ENCODE measurements at regions not wholly inside any gene's neighbourhood (a gene's known extent, or its start where the extent isn't known, plus 50 kb on each side); places are given as distances from the start of the nearest gene placed in this dataset.
A peak's percentile ranks its signal among the peaks of the same experiment; 100 is the strongest.

- no peak overlapping the region for H3K4me2 ChIP-seq (ENCODE audit: insufficient read depth, low read length)
- TF ChIP-seq CTCF (IDR thresholded peaks at IDR 0.05; ENCODE audit: extremely low read depth, low read depth, low read length): no peak
- H4K20me1 ChIP-seq (ENCODE audit: insufficient read depth, low read length): no peaks in the 10 kb centered on the region
- H3K79me2 ChIP-seq (ENCODE audit: insufficient read depth, low read length): no peaks in the 10 kb centered on the region
- H3K4me3 ChIP-seq (ENCODE audit: insufficient read depth, low read length): no peak overlapping the region
- H3K27me3 ChIP-seq (ENCODE audit: insufficient read depth, low read length): no peaks in the 10 kb centered on the region
- H3K9me3 ChIP-seq (ENCODE audit: low read depth, low read length): no peaks in the 10 kb centered on the region
- no peaks in the 10 kb centered on the region for H3K36me3 ChIP-seq (ENCODE audit: insufficient read depth, low read length)
- no peak overlapping the region for H2AFZ ChIP-seq (ENCODE audit: low read length)
- H3K27ac ChIP-seq (ENCODE audit: low read depth, low read length): no peak overlapping the region
- DNase-seq (ENCODE audit: insufficient read length, low spot score, missing footprints): no peak
- H3K4me1 ChIP-seq (ENCODE audit: insufficient read depth, low read length): peaks cover 14% of the 10 kb centered on the region
Observed at GRCh38 chr6:14474816-14475215, 357.2 kb downstream of the CD83 start.

GRCh38 chr6:14475306-14475705 is 357.7 kb downstream of the CD83 start:
- H3K79me2 ChIP-seq (ENCODE audit: insufficient read depth, low read length): no peaks in the 10 kb centered on the region
- H3K36me3 ChIP-seq (ENCODE audit: insufficient read depth, low read length): no peaks in the 10 kb centered on the region
- H3K4me3 ChIP-seq (ENCODE audit: insufficient read depth, low read length): no peak overlapping the region
- peak; percentile 64 for DNase-seq (ENCODE audit: insufficient read length, low spot score, missing footprints)
- H3K4me2 ChIP-seq (ENCODE audit: insufficient read depth, low read length): no peak overlapping the region
- no peak overlapping the region for H3K27ac ChIP-seq (ENCODE audit: low read depth, low read length)
- H2AFZ ChIP-seq (ENCODE audit: low read length): no peak overlapping the region
- H3K9me3 ChIP-seq (ENCODE audit: low read depth, low read length): no peaks in the 10 kb centered on the region
- H4K20me1 ChIP-seq (ENCODE audit: insufficient read depth, low read length): no peaks in the 10 kb centered on the region
- no peaks in the 10 kb centered on the region for H3K27me3 ChIP-seq (ENCODE audit: insufficient read depth, low read length)
- no peak for TF ChIP-seq CTCF (IDR thresholded peaks at IDR 0.05; ENCODE audit: extremely low read depth, low read depth, low read length)
- H3K4me1 ChIP-seq (ENCODE audit: insufficient read depth, low read length): peaks cover 14% of the 10 kb centered on the region

GRCh38 chr6:14476793-14477531 is 359.4 kb downstream of the CD83 start:
- Histone ChIP-seq H3K27ac (ENCODE audit: low read depth, low read length) (peak overlapping the region; percentile 65), H4K20me1 (ENCODE audit: insufficient read depth, low read length) (no peaks in the 10 kb centered on the region), H2AFZ (ENCODE audit: low read length) (peak overlapping the region; percentile 59), H3K27me3 (ENCODE audit: insufficient read depth, low read length) (no peaks in the 10 kb centered on the region), H3K4me1 (ENCODE audit: insufficient read depth, low read length) (peaks cover 14% of the 10 kb centered on the region), H3K4me2 (ENCODE audit: insufficient read depth, low read length) (peak overlapping the region; percentile 78), H3K36me3 (ENCODE audit: insufficient read depth, low read length) (no peaks in the 10 kb centered on the region), H3K79me2 (ENCODE audit: insufficient read depth, low read length) (no peaks in the 10 kb centered on the region), H3K9me3 (ENCODE audit: low read depth, low read length) (no peaks in the 10 kb centered on the region), H3K4me3 (ENCODE audit: insufficient read depth, low read length) (peak overlapping the region; percentile 49)
- DNase-seq (ENCODE audit: insufficient read length, low spot score, missing footprints): peak; percentile 86
- TF ChIP-seq CTCF (IDR thresholded peaks at IDR 0.05; ENCODE audit: extremely low read depth, low read depth, low read length): no peak

GRCh38 chr6:14477559-14477958 is 360.0 kb downstream of the CD83 start:
- DNase-seq (ENCODE audit: insufficient read length, low spot score, missing footprints): no peak
- Histone ChIP-seq H4K20me1 (ENCODE audit: insufficient read depth, low read length) (no peaks in the 10 kb centered on the region), H3K79me2 (ENCODE audit: insufficient read depth, low read length) (no peaks in the 10 kb centered on the region), H2AFZ (ENCODE audit: low read length) (peak overlapping the region; percentile 34), H3K4me1 (ENCODE audit: insufficient read depth, low read length) (peaks cover 14% of the 10 kb centered on the region), H3K27me3 (ENCODE audit: insufficient read depth, low read length) (no peaks in the 10 kb centered on the region), H3K4me2 (ENCODE audit: insufficient read depth, low read length) (peak overlapping the region; percentile 78), H3K36me3 (ENCODE audit: insufficient read depth, low read length) (no peaks in the 10 kb centered on the region), H3K4me3 (ENCODE audit: insufficient read depth, low read length) (no peak overlapping the region), H3K9me3 (ENCODE audit: low read depth, low read length) (no peaks in the 10 kb centered on the region), H3K27ac (ENCODE audit: low read depth, low read length) (peak overlapping the region; percentile 65)
- TF ChIP-seq CTCF (IDR thresholded peaks at IDR 0.05; ENCODE audit: extremely low read depth, low read depth, low read length): no peak
